Spleen (tissue), 3 donors: ENCODE measurements at regions not wholly inside any gene's neighbourhood (a gene's known extent, or its start where the extent isn't known, plus 50 kb on each side); places are given as distances from the start of the nearest gene placed in this dataset.

Experiments
- POLR2A ChIP-seq, 3 donors: fragments of 450-650 bp; IDR thresholded peaks; one replicate each; pipeline ENCODE4 v1.5.1; 2017; ENCODE audit warnings: antibody characterized with exemption in 3 of 3, mild to moderate bottlenecking in 1 of 3
- POLR2AphosphoS5 ChIP-seq, 3 donors: sonication (generic); formaldehyde crosslinking; IDR thresholded peaks; one replicate each; pipeline ENCODE4 v1.5.1; 2017; ENCODE audit warnings: antibody characterized with exemption in 3 of 3

DNA sequence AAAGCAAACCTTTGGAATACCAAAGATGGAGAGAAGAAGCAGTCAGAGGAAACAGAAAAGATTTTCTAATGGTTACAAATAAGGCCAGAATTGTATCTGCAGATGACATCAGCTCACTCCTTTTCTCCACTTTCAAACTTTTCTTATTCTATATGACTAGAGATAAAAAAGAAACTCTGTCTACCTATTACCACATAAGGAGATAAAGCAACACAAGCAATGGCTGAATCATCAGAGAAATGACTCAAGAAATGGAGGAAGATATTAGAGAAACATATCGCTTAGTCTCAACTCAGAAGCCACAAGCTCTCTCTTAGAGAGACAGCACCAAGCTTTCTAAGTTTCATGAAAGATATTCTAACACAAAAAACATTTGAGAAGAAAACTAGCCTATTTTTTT is 784.0 kb downstream of the ZPLD1 start:
- TF ChIP-seq POLR2AphosphoS5 (IDR thresholded peaks at IDR 0.05) (no peak), POLR2A (IDR thresholded peaks at IDR 0.05) (no peak)
